ENCODE measurements at regions not wholly inside any gene's neighbourhood (a gene's known extent, or its start where the extent isn't known, plus 50 kb on each side); places are given as distances from the start of the nearest gene placed in this dataset.

DNA sequence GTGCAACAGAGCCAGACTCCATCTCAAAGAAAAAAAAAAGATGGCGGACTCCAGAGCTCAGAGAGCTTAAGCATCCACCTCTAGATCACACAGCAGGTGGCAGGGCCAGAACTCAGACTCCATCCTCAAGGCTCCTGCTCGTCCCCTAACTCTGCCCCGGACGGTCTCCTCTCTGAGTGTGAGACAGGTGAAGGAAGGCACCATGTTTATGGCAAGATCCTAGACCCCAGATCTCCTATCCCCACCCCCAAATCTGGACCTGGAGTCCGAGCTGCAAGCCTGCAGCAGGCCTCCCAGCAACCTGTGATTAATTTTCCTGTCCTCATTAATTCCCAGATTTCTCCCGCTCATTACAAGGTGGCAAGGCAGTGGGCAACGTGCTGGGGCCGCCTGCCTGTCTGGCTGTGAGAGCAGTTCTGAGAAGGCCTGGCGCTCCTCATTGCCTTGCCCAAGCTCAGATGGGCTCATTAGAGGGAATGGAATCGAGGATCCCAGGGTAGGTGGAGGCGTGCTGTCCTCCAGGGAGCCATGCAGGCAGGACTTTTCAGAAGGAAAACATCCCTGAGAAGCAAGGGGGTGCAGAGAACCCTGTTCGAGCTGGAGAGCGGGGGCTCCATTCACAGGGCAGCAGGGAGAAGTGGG is 296.6 kb upstream of the RTL1 start:
- Histone ChIP-seq H3K9ac (ENCODE audit: low read length) (no peak overlapping the region), H3F3A (ENCODE audit: insufficient read depth, low read length, poor library complexity, severe bottlenecking) (no peaks in the 10 kb centered on the region), H3K36me3 (ENCODE audit: insufficient read depth, low read length) (no peaks in the 10 kb centered on the region), H4K20me1 (ENCODE audit: insufficient read depth) (no peaks in the 10 kb centered on the region), H3K4me2 (ENCODE audit: low read length) (no peak overlapping the region), H3K27me3 (ENCODE audit: insufficient read depth, low read depth, low read length) (no peaks in the 10 kb centered on the region), H3K79me2 (replicated peaks; ENCODE audit: insufficient read depth, low read length) (no peaks in the 10 kb centered on the region), H3K9me2 (ENCODE audit: insufficient read depth, low read length) (no peaks in the 10 kb centered on the region), H2AFZ (ENCODE audit: low read depth, low read length) (no peak overlapping the region), H3K9me3 (ENCODE audit: low read length) (peaks cover 3% of the 10 kb centered on the region), H3K4me3 (ENCODE audit: low read length) (no peak overlapping the region), H3K27ac (ENCODE audit: low read length) (no peak overlapping the region)
- TF ChIP-seq, protein P1, sequence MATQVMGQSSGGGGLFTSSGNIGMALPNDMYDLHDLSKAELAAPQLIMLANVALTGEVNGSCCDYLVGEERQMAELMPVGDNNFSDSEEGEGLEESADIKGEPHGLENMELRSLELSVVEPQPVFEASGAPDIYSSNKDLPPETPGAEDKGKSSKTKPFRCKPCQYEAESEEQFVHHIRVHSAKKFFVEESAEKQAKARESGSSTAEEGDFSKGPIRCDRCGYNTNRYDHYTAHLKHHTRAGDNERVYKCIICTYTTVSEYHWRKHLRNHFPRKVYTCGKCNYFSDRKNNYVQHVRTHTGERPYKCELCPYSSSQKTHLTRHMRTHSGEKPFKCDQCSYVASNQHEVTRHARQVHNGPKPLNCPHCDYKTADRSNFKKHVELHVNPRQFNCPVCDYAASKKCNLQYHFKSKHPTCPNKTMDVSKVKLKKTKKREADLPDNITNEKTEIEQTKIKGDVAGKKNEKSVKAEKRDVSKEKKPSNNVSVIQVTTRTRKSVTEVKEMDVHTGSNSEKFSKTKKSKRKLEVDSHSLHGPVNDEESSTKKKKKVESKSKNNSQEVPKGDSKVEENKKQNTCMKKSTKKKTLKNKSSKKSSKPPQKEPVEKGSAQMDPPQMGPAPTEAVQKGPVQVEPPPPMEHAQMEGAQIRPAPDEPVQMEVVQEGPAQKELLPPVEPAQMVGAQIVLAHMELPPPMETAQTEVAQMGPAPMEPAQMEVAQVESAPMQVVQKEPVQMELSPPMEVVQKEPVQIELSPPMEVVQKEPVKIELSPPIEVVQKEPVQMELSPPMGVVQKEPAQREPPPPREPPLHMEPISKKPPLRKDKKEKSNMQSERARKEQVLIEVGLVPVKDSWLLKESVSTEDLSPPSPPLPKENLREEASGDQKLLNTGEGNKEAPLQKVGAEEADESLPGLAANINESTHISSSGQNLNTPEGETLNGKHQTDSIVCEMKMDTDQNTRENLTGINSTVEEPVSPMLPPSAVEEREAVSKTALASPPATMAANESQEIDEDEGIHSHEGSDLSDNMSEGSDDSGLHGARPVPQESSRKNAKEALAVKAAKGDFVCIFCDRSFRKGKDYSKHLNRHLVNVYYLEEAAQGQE (IDR thresholded peaks at IDR 0.05; ENCODE audit: borderline replicate concordance): no peak
- TF ChIP-seq EZH2 (IDR thresholded peaks at IDR 0.05; ENCODE audit: borderline replicate concordance, insufficient read depth, low read length, poor library complexity, severe bottlenecking): no peak
- TF ChIP-seq MXI1 (conservative IDR thresholded peaks at IDR 0.05; ENCODE audit: poor library complexity, severe bottlenecking): no peak
- TF ChIP-seq, protein P2, sequence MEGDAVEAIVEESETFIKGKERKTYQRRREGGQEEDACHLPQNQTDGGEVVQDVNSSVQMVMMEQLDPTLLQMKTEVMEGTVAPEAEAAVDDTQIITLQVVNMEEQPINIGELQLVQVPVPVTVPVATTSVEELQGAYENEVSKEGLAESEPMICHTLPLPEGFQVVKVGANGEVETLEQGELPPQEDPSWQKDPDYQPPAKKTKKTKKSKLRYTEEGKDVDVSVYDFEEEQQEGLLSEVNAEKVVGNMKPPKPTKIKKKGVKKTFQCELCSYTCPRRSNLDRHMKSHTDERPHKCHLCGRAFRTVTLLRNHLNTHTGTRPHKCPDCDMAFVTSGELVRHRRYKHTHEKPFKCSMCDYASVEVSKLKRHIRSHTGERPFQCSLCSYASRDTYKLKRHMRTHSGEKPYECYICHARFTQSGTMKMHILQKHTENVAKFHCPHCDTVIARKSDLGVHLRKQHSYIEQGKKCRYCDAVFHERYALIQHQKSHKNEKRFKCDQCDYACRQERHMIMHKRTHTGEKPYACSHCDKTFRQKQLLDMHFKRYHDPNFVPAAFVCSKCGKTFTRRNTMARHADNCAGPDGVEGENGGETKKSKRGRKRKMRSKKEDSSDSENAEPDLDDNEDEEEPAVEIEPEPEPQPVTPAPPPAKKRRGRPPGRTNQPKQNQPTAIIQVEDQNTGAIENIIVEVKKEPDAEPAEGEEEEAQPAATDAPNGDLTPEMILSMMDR (IDR thresholded peaks at IDR 0.05; ENCODE audit: poor library complexity, severe bottlenecking): no peak
- TF ChIP-seq RAD21 (conservative IDR thresholded peaks at IDR 0.05): no peak
- no peak for TF ChIP-seq SMC3 (conservative IDR thresholded peaks at IDR 0.05; ENCODE audit: poor library complexity)
- TF ChIP-seq POLR2AphosphoS5 (IDR thresholded peaks at IDR 0.05): no peak
- no peak for TF ChIP-seq EP300 (conservative IDR thresholded peaks at IDR 0.05; ENCODE audit: poor library complexity, severe bottlenecking)
- TF ChIP-seq TAF1 (IDR thresholded peaks at IDR 0.05; ENCODE audit: low read depth): no peak

DNA sequence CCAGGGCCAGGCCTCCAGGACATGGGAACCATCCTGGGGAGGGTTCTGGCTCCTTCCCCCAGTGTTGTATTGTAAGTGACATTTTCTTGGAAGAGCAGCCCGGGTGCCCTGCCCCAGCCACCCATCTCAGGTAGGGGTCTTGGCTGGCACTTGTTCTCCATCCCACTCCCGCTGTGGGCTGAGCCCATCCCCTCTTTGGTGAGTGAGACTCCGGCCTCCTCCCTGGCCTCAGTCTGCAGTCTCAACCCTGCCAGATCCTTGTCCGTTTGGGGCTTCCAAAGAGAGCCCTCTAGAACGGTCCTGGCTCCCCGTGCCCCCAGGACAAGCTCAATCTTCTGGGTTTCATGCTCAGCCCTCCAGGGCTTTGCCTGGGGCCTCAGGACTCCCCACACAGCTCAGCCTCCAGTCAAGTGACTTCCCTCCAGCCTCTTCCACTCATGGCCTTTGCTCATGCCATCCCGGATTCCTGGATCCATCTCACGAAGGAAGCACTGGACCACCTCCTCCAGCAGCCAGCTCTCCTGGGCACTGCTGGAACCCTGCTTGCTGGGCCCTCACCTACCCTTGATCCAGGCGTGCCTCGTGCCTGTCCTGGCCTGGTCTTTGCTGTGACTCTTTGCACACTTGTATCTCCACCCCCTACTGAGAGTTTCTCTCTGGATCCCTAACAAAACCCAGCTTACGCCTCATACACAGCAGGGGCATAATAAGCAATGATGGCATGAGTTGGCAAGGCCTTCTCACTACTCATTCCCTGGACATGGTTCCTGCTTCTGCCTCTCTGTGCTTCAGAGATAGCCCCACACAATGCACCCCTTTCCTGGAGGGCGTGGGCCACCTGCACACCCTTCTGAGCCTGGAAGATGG is 297.4 kb upstream of the RTL1 start:
- Histone ChIP-seq H2AFZ (ENCODE audit: low read depth, low read length) (no peak overlapping the region), H3K79me2 (replicated peaks; ENCODE audit: insufficient read depth, low read length) (no peaks in the 10 kb centered on the region), H3K9me2 (ENCODE audit: insufficient read depth, low read length) (no peaks in the 10 kb centered on the region), H3K36me3 (ENCODE audit: insufficient read depth, low read length) (no peaks in the 10 kb centered on the region), H3K4me3 (ENCODE audit: low read length) (no peak overlapping the region), H3K4me2 (ENCODE audit: low read length) (no peak overlapping the region), H4K20me1 (ENCODE audit: insufficient read depth) (no peaks in the 10 kb centered on the region), H3K9me3 (ENCODE audit: low read length) (peaks cover 3% of the 10 kb centered on the region), H3K27ac (ENCODE audit: low read length) (no peak overlapping the region), H3K27me3 (ENCODE audit: insufficient read depth, low read depth, low read length) (no peaks in the 10 kb centered on the region), H3K9ac (ENCODE audit: low read length) (no peak overlapping the region), H3F3A (ENCODE audit: insufficient read depth, low read length, poor library complexity, severe bottlenecking) (no peaks in the 10 kb centered on the region)
- TF ChIP-seq MXI1 (conservative IDR thresholded peaks at IDR 0.05; ENCODE audit: poor library complexity, severe bottlenecking) (no peak), EZH2 (IDR thresholded peaks at IDR 0.05; ENCODE audit: borderline replicate concordance, insufficient read depth, low read length, poor library complexity, severe bottlenecking) (no peak), SMC3 (conservative IDR thresholded peaks at IDR 0.05; ENCODE audit: poor library complexity) (no peak), TAF1 (IDR thresholded peaks at IDR 0.05; ENCODE audit: low read depth) (no peak), RAD21 (conservative IDR thresholded peaks at IDR 0.05) (no peak), EP300 (conservative IDR thresholded peaks at IDR 0.05; ENCODE audit: poor library complexity, severe bottlenecking) (no peak), POLR2AphosphoS5 (IDR thresholded peaks at IDR 0.05) (no peak)
- TF ChIP-seq, protein P1 (IDR thresholded peaks at IDR 0.05; ENCODE audit: borderline replicate concordance): no peak
- TF ChIP-seq, protein P2 (IDR thresholded peaks at IDR 0.05; ENCODE audit: poor library complexity, severe bottlenecking): no peak

All from neural cell (in vitro differentiated cells).